GM18870 (cell line): ENCODE measurements at regions not wholly inside any gene's neighbourhood (a gene's known extent, or its start where the extent isn't known, plus 50 kb on each side); places are given as distances from the start of the nearest gene placed in this dataset.

ENCODE experiments used
- ATAC-seq: cut with Tn5 transposase; IDR thresholded peaks from one replicate; pipeline ENCODE4 v1.9.1; 2021; ENCODE audit warnings: moderate library complexity; ENCODE audit not compliant: unreplicated experiment

GRCh38 chr2:146041274-146041910 lies 1521.5 kb upstream of the ZEB2 start:
- ATAC-seq: no peak

GRCh38 chr2:146040051-146040450 lies 1520.1 kb upstream of the ZEB2 start:
- no peak for ATAC-seq

GRCh38 chr2:146038014-146038413 lies 1518.1 kb upstream of the ZEB2 start:
- ATAC-seq: no peak

GRCh38 chr2:146037334-146037870 lies 1517.5 kb upstream of the ZEB2 start:
- ATAC-seq: no peak

GRCh38 chr2:146031158-146031557 lies 1511.2 kb upstream of the ZEB2 start:
- ATAC-seq: no peak

GRCh38 chr2:146027156-146027555 lies 1507.2 kb upstream of the ZEB2 start:
- ATAC-seq: no peak

- ATAC-seq: no peak
Observed at GRCh38 chr2:146025519-146025918, 1505.6 kb upstream of the ZEB2 start.

GRCh38 chr2:146024212-146024743 lies 1504.4 kb upstream of the ZEB2 start:
- no peak for ATAC-seq

GRCh38 chr2:146004462-146004861 lies 1484.5 kb upstream of the ZEB2 start:
- no peak for ATAC-seq

- ATAC-seq: no peak
Observed at GRCh38 chr2:146003337-146003736, 1483.4 kb upstream of the ZEB2 start.

GRCh38 chr2:145994910-145995309 lies 1475.0 kb upstream of the ZEB2 start:
- no peak for ATAC-seq

- ATAC-seq: no peak
Observed at GRCh38 chr2:145992572-145992971, 1472.7 kb upstream of the ZEB2 start.

GRCh38 chr2:145987793-145988192 lies 1467.9 kb upstream of the ZEB2 start:
- ATAC-seq: no peak

- ATAC-seq: no peak
Observed at GRCh38 chr2:145985517-145985916, 1465.6 kb upstream of the ZEB2 start.

GRCh38 chr2:145984580-145984979 lies 1464.7 kb upstream of the ZEB2 start:
- no peak for ATAC-seq

- no peak for ATAC-seq
Observed at GRCh38 chr2:145980318-145980717, 1460.4 kb upstream of the ZEB2 start.

GRCh38 chr2:145975406-145975805 lies 1455.5 kb upstream of the ZEB2 start:
- ATAC-seq: no peak

- no peak for ATAC-seq
Observed at GRCh38 chr2:145961846-145962245, 1441.9 kb upstream of the ZEB2 start.

- no peak for ATAC-seq
Observed at GRCh38 chr2:145960479-145961163, 1440.7 kb upstream of the ZEB2 start.

GRCh38 chr2:145958611-145959010 lies 1438.7 kb upstream of the ZEB2 start:
- ATAC-seq: no peak

GRCh38 chr2:145957929-145958328 lies 1438.0 kb upstream of the ZEB2 start:
- ATAC-seq: no peak

- no peak for ATAC-seq
Observed at GRCh38 chr2:145939949-145940348, 1420.0 kb upstream of the ZEB2 start.
